Mesodermal cell (in vitro differentiated cells): ENCODE measurements at regions not wholly inside any gene's neighbourhood (a gene's known extent, or its start where the extent isn't known, plus 50 kb on each side); places are given as distances from the start of the nearest gene placed in this dataset.
A peak's percentile ranks its signal among the peaks of the same experiment; 100 is the strongest.

ENCODE experiments used
- H3K27ac ChIP-seq: 2 replicates; pipeline ENCODE4 v1.7.0; 2013; ENCODE audit warnings: mild to moderate bottlenecking, low read depth, low read length, moderate library complexity; ENCODE audit not compliant: severe bottlenecking
- H3K36me3 ChIP-seq: 2 replicates; pipeline ENCODE4 v1.7.1; 2013; ENCODE audit warnings: mild to moderate bottlenecking, low read length, moderate library complexity; ENCODE audit not compliant: control insufficient read depth, insufficient read depth
- H3K4me1 ChIP-seq: one replicate; pipeline ENCODE4 v1.7.1; 2013; ENCODE audit warnings: mild to moderate bottlenecking, low read length; ENCODE audit not compliant: insufficient read depth, control insufficient read depth, poor library complexity, severe bottlenecking
- H3K4me3 ChIP-seq: 2 replicates; pipeline ENCODE4 v1.7.0; 2013; ENCODE audit warnings: low read length, control low read depth, mild to moderate bottlenecking; ENCODE audit not compliant: insufficient read depth, poor library complexity, severe bottlenecking; ENCODE audit errors: extremely low read depth
- H3K9me3 ChIP-seq: 2 replicates; pipeline ENCODE4 v1.7.1; 2013; ENCODE audit warnings: mild to moderate bottlenecking, low read length, moderate library complexity; ENCODE audit not compliant: control insufficient read depth
- WGBS, 2 experiments: methylation state at CpG; one replicate each; pipeline ENCODE4 v1.1.5; 2013; ENCODE audit warnings: missing lambda C conversion rate in 2 of 2; ENCODE audit not compliant: insufficient coverage in 2 of 2; 5-methylcytosine and 5-hydroxymethylcytosine counted together

DNA sequence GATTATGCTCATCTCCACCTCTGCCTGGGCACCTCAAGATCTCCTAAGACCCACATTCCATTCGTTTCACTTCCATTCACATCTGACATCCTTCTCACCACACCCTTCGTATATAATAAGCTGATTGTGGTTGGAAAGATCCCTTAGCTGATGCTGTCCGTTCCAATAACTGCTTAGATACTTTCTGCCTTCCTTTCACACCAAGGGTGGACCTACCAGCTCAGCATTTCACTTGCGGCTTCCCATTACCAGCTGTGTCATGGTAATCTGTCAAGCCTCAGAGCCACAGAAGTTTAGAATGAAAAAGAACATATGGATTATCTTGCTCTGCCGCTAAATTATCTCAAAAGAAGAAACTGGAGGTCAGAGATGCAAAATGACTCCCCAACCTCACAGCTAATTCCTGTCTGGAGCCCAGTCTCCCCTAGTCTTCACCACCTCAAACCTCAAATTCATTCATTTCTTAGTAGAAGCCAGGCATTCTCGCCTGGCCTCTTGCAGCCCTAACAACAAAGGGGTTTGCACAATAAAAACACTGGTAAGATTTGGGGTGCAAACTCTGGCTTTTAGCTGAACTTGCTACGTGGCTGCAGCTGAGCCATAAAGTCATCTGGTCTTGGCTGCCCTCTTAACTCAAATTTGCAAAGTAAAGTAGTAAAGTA lies 182.8 kb upstream of the HS3ST3A1 start:
- Histone ChIP-seq H3K4me3 (no peak overlapping the region), H3K9me3 (peaks cover 4% of the 10 kb centered on the region), H3K27ac (no peak overlapping the region), H3K36me3 (no peaks in the 10 kb centered on the region), H3K4me1 (peaks cover 8% of the 10 kb centered on the region)
- WGBS, 2 experiments: 94 to 97% methylated on average over 4 to 6 of the region's 7 CpGs

DNA sequence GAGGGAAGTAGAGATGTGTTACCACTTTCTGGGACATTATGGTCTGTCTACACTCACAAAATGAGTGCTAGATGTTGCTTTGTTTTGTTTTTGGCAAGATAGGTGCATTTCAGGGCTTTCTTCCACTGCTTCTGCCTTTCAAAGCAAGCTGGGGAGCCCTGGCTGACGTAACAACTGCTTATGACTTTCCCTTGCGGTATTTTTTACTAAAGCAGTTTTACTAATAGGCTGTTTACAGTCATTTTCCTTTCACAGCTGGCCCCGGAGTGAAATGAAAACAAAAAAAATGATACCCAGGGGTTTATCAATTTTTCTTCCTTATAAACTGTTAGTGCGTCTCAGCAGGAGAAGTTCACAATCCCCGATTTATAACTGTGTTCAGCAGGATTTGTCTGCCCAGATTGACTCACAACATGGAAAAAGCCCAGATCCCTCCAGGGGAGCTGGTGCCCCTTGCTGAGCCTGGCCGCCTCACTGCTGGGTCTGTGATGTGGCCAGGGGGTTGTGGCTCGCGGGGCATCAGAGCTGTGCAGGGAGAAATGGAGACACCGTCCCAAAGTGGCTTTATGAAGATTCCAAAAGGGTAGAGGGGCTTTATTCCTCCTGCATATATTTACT lies 184.4 kb upstream of the HS3ST3A1 start:
- H3K9me3 ChIP-seq: no peaks in the 10 kb centered on the region
- H3K4me3 ChIP-seq: no peak overlapping the region
- H3K4me1 ChIP-seq: peaks cover 8% of the 10 kb centered on the region
- no peaks in the 10 kb centered on the region for H3K36me3 ChIP-seq
- peak overlapping the region; percentile 44 for H3K27ac ChIP-seq
- whole genome bisulfite sequencing, 2 experiments: 83 to 97% methylated on average over 6 of the region's 9 CpGs

DNA sequence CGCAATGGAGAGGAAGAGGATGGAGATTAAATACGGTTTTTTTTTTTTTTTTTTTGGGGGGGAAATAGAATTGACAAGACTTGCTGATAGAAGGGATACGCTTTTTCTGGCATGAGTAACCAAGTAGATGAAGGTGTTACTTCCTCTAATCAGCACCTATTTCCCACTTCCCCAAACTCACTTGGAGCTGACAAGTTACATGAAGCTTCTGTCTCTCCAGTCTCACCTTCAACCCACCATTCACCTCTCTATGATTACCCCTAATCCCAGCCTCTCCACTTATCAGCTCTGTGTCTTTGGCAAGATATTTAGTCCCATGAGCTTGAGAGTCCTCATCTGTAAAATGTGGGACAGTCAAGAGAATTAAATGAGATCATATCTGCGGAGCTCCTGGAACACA lies 185.9 kb upstream of the HS3ST3A1 start:
- no peaks in the 10 kb centered on the region for H3K9me3 ChIP-seq
- no peaks in the 10 kb centered on the region for H3K36me3 ChIP-seq
- peaks cover 8% of the 10 kb centered on the region for H3K4me1 ChIP-seq
- H3K27ac ChIP-seq: no peak overlapping the region
- WGBS, 2 experiments: 86 to 100% methylated on average over 1 to 2 of the region's 4 CpGs
- H3K4me3 ChIP-seq: no peak overlapping the region

DNA sequence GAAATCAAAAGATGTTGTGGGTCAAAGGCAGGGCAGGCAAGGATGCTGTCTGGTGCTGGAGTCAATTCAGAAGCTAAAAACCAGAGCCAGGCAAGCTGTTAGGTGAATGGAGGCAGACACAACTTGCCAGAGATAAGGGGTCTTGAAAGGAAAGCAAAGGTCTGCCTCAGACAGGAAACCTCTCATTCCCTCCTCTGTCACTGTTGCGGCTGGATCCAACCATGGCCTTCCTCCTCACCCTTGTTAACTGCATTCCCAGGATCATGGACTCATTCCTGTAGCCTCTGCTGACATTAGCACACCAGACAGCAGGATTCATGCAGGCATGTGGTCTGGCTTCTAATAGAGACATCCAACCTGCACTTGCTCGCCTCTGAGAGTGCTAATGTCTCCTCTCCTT lies 186.7 kb upstream of the HS3ST3A1 start:
- H3K9me3 ChIP-seq: no peaks in the 10 kb centered on the region
- peaks cover 8% of the 10 kb centered on the region for H3K4me1 ChIP-seq
- H3K4me3 ChIP-seq: no peak overlapping the region
- peak overlapping the region; percentile 18 for H3K27ac ChIP-seq
- H3K36me3 ChIP-seq: no peaks in the 10 kb centered on the region
- 27 to 40% methylated on average over 1 of the region's 2 CpGs for WGBS, 2 experiments

GRCh38 chr17:13792314-13792713 lies 190.6 kb upstream of the HS3ST3A1 start:
- no peaks in the 10 kb centered on the region for H3K9me3 ChIP-seq
- peaks cover 4% of the 10 kb centered on the region for H3K4me1 ChIP-seq
- H3K36me3 ChIP-seq: no peaks in the 10 kb centered on the region
- no peak overlapping the region for H3K27ac ChIP-seq
- WGBS, 2 experiments: 100% methylated on average over 2 of the region's 2 CpGs; no CpG with 5 or more reads in 1 of the 2 experiments
- H3K4me3 ChIP-seq: no peak overlapping the region

DNA sequence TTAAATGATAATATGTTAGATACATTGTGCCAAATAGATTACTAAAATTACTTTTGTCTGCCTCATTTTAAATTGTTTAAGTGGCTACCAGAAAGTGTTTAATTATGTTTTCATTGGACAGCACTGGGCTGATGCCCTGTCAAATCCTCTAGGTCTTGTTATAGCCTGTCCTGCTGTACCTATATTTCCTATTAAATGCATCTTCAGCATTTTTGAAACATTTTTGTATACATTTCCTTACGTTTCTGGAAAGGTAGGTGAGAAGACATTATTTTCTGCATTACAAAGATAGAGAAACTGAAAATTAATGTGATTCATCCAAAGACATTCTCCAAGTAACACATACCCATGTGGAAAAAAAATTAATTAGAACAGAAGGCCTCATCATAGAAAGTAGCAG lies 192.2 kb upstream of the HS3ST3A1 start:
- Histone ChIP-seq H3K4me3 (no peak overlapping the region), H3K27ac (no peak overlapping the region), H3K4me1 (peaks cover 1% of the 10 kb centered on the region), H3K9me3 (no peaks in the 10 kb centered on the region), H3K36me3 (no peaks in the 10 kb centered on the region)
- WGBS, 2 experiments: no CpG with 5 or more reads among the region's 1 CpG

- no peak overlapping the region for H3K27ac ChIP-seq
- H3K36me3 ChIP-seq: no peaks in the 10 kb centered on the region
- no peak overlapping the region for H3K4me3 ChIP-seq
- no peaks in the 10 kb centered on the region for H3K4me1 ChIP-seq
- H3K9me3 ChIP-seq: no peaks in the 10 kb centered on the region
These were observed 196.1 kb upstream of the HS3ST3A1 start for GRCh38 chr17:13797863-13798262.

GRCh38 chr17:13806092-13806491 lies 204.4 kb upstream of the HS3ST3A1 start:
- Histone ChIP-seq H3K9me3 (peaks cover 4% of the 10 kb centered on the region), H3K27ac (no peak overlapping the region), H3K4me1 (no peaks in the 10 kb centered on the region), H3K36me3 (no peaks in the 10 kb centered on the region), H3K4me3 (no peak overlapping the region)
- 66 to 78% methylated on average over 2 to 3 of the region's 5 CpGs for WGBS, 2 experiments

DNA sequence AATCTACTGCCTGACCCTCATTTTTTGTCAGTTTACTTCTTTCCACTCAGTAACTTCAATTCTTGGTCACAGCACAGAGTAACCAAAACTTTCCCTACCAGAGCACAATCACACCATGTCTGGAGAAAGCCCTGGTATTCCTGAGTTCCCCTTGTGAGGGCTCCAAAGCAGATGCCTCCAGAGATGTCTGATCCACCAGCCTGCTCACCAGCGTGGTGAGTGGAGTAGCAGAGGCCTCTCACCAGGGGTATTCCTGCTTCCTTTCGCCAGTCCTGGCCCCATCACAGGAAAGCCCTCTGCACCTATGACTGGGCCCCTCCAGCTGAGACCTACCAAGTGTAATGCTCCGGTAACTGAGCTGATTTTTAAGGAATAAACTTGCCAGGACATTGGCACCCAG lies 205.4 kb upstream of the HS3ST3A1 start:
- H3K4me3 ChIP-seq: no peak overlapping the region
- H3K4me1 ChIP-seq: no peaks in the 10 kb centered on the region
- H3K9me3 ChIP-seq: peaks cover 4% of the 10 kb centered on the region
- no peaks in the 10 kb centered on the region for H3K36me3 ChIP-seq
- no peak overlapping the region for H3K27ac ChIP-seq
- WGBS, 2 experiments: 94 to 100% methylated on average over 2 to 3 of the region's 3 CpGs

DNA sequence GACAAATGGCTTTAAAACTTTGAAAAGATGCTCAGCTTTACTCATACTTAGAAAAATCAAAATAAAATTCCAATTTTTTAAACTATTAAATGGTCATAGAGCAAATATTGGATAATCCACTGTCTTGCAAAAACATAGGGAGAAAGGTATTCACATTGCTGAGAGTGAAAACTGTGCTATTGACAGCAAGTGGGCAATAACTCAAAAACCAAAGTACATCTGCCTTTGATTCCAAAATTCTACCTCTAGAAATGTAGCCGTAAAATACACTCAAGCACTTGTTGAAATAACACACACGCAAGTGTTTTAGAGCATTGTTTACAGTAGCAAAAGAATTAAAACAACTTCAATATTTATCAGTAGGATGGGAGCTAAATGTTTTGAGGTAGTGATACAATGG lies 210.6 kb upstream of the HS3ST3A1 start:
- WGBS, 2 experiments: 100% methylated on average over 1 of the region's 2 CpGs; no CpG with 5 or more reads in 1 of the 2 experiments
- H3K4me3 ChIP-seq: no peak overlapping the region
- no peak overlapping the region for H3K27ac ChIP-seq
- no peaks in the 10 kb centered on the region for H3K4me1 ChIP-seq
- H3K9me3 ChIP-seq: peaks cover 4% of the 10 kb centered on the region
- H3K36me3 ChIP-seq: no peaks in the 10 kb centered on the region
